GM06990 (cell line): ENCODE measurements at regions not wholly inside any gene's neighbourhood (a gene's known extent, or its start where the extent isn't known, plus 50 kb on each side); places are given as distances from the start of the nearest gene placed in this dataset.

Source experiments
- DNase-seq: peaks from one replicate; pipeline ENCODE4 v3.0.0-alpha.2; 2011; ENCODE audit not compliant: insufficient read length; ENCODE audit errors: extremely low read depth
- H3K27me3 ChIP-seq: replicated peaks from 2 replicates; pipeline ENCODE4 v1.6.0; 2011; ENCODE audit warnings: low read length; ENCODE audit not compliant: control insufficient read depth, insufficient read depth
- H3K36me3 ChIP-seq: 2 replicates; pipeline ENCODE4 v1.5.1; 2011; ENCODE audit warnings: low read length; ENCODE audit not compliant: control insufficient read depth, insufficient read depth
- H3K4me3 ChIP-seq: replicated peaks from 2 replicates; pipeline ENCODE4 v1.5.1; 2011; ENCODE audit warnings: low read depth, mild to moderate bottlenecking, control low read depth, low read length
- TF ChIP-seq, protein P1 (sequence below): IDR thresholded peaks from 2 replicates; pipeline ENCODE4 v1.5.1; 2011; ENCODE audit warnings: low read length, control low read depth, mild to moderate bottlenecking, inconsistent platforms; ENCODE audit not compliant: insufficient read depth, poor library complexity, severe bottlenecking

DNA sequence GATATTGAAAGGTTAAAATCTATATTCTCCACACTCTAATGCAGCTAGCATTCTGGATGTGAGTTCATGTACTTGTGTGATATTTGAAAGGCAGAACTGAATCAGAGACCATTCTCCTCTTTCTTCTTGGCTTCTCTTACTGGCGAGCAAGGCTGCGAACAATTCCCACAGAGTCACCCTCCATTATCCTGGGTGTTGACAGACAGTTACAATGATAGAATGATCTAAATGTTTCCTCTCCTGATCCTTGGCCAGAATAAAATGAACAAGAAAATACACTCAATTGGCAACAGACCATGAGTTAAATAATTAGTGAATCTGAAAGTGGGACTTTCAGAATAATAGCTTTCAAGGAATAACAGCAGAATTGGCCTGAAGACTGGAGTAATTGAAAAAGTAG is 342.8 kb downstream of the RAPGEF2 start:
- TF ChIP-seq, protein P1, sequence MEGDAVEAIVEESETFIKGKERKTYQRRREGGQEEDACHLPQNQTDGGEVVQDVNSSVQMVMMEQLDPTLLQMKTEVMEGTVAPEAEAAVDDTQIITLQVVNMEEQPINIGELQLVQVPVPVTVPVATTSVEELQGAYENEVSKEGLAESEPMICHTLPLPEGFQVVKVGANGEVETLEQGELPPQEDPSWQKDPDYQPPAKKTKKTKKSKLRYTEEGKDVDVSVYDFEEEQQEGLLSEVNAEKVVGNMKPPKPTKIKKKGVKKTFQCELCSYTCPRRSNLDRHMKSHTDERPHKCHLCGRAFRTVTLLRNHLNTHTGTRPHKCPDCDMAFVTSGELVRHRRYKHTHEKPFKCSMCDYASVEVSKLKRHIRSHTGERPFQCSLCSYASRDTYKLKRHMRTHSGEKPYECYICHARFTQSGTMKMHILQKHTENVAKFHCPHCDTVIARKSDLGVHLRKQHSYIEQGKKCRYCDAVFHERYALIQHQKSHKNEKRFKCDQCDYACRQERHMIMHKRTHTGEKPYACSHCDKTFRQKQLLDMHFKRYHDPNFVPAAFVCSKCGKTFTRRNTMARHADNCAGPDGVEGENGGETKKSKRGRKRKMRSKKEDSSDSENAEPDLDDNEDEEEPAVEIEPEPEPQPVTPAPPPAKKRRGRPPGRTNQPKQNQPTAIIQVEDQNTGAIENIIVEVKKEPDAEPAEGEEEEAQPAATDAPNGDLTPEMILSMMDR, result no peak
- Histone ChIP-seq H3K27me3 (no peaks in the 10 kb centered on the region), H3K4me3 (no peak overlapping the region), H3K36me3 (no peaks in the 10 kb centered on the region)
- no peak for DNase-seq

DNA sequence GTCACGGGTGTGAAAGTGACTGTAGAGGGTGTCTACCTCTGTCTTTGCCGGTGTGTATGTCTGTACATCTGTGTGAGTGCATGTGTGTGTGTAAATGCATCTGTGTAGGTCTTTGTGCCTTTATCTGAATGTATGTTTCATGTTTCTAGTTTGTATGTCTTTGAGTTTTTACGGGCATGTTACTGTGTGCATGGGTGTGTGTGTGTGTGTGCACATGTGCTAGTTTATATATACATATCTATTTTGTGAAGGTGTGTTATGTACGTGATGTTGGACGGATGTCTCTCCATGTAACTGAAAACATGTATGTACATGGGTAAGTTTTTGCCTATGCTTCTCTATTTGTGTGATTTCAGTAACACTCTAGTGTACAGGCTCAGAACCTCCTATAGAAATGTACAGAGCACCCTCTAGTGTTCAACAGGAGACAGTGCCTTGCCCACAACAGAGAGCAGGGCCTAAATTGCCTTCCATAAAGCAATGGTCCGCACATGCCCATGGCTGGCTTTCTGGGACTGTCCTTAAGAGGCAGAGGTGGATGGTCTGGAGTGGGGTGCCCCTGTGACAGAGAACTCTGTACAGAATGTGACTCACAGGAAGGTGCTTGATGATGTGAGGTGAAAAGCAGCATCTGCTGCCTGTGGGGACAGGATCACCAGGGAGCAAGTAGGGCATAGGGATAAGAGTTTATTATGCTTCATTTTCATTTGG is 343.5 kb downstream of the RAPGEF2 start:
- DNase-seq, result peak; percentile 33
- H3K36me3 ChIP-seq, result no peaks in the 10 kb centered on the region
- no peaks in the 10 kb centered on the region for H3K27me3 ChIP-seq
- H3K4me3 ChIP-seq, result no peak overlapping the region
- TF ChIP-seq, protein P1, result peak; percentile 87

DNA sequence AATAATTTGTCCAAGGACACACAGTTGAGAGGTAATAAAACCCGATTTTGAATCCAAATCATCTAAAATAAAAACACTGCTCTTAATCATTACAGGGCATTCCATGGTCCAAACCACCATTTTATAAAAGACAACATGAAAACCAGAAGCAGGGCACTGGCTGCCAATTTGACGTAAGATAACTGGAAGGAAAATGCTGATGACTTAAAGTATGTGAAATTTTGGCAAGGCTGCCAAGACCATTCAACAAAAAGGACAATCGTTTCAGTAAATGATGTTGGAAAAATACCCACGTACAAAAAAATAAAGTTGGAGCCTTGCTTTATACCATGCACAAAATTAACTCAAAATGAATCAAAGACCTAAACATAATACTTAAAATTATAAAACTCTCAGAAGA is 344.4 kb downstream of the RAPGEF2 start:
- no peak for DNase-seq
- Histone ChIP-seq H3K27me3 (no peaks in the 10 kb centered on the region), H3K36me3 (no peaks in the 10 kb centered on the region), H3K4me3 (no peak overlapping the region)
- TF ChIP-seq, protein P1, result no peak

DNA sequence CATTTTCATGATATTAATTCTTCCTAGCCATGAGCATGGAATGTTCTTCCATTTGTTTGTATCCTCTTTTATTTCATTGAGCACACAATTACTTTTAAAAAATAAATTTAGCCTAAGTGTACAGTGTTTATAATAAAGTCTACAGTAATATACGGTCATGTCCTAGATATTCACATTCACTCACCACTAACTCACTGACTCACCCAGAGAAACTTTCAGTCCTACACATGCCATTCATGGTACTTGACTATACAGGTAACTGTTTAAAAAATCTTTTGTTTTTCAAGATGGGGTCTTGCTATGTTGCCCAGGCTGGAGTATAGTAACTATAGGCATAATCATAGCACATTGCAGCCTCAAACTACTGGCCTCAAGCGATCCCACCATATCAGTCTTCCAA is 348.1 kb downstream of the RAPGEF2 start:
- DNase-seq, result no peak
- Histone ChIP-seq H3K36me3 (no peaks in the 10 kb centered on the region), H3K4me3 (no peak overlapping the region), H3K27me3 (no peaks in the 10 kb centered on the region)
- TF ChIP-seq, protein P1, result no peak

DNA sequence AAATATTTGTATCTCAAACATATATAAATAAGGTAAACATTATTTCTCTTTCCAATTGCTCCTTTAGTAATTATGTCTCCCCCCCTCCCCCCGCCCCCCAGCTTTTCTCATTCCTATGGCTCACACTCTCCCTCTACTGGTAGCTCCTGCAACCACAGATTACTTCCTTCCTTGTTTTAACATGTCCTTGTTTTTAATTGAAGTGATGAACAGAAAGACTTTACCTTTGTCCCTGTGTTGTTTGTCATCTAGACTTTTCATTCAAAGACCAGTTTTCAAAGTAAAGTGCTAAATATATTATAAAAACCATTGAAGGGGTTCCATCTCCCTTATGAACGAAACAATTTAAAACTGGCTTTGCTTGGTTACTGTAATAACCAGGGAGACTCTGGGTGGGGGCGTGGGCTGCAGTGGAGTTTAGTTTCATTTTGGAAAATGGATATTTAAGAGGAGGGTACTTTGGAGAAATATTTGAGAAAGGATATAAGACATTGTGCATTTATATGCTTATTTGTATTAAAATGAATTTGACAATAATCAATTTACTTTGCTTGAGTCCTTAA is 352.9 kb downstream of the RAPGEF2 start:
- DNase-seq, result no peak
- Histone ChIP-seq H3K4me3 (no peak overlapping the region), H3K36me3 (no peaks in the 10 kb centered on the region), H3K27me3 (no peaks in the 10 kb centered on the region)
- TF ChIP-seq, protein P1, result peak; percentile 81
